ENCODE measurements at regions not wholly inside any gene's neighbourhood (a gene's known extent, or its start where the extent isn't known, plus 50 kb on each side); places are given as distances from the start of the nearest gene placed in this dataset.
"Not testable (repeated sequence)": the region's sequence is repeated elsewhere in the genome, so short reads cannot be mapped to it uniquely, and the experiment has no call there.

DNA sequence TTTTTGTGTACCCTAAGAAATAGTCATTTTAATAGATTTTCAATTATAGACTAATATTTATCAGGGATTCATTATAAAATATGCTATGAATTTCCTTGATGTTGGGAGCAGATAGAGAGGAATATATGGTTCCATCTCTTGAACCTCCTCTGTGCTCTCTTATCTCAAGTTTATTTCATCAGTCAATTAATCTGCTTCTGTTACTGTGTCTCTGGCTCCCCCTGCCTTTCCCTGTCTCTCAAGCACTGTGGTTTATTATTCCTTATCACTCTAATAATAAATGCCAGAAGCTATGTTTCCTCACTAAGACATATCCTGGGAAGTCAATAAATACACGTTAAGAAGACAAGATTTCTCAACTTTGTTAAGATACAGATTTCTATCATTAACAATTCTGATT lies 141.5 kb downstream of the SYT15 start:
- not testable (repeated sequence) for H2BK20ac ChIP-seq (ENCODE audit: low read depth, low read length, poor library complexity, severe bottlenecking)
- no CpG with 5 or more reads among the region's 1 CpG for WGBS (ENCODE audit: extremely low coverage, insufficient read length, low lambda C conversion rate)

More for the DNA sequence above, 141.5 kb downstream of the SYT15 start:
- not testable (repeated sequence) for H3K9me3 ChIP-seq (ENCODE audit: control insufficient read depth, low read depth, low read length); H3K9me3 Mint-ChIP-seq; H4K91ac ChIP-seq (ENCODE audit: insufficient read length, low read depth, low read length); H2BK5ac ChIP-seq (ENCODE audit: insufficient read length, low read length); H3K56ac ChIP-seq (ENCODE audit: insufficient read length, low read depth, low read length); H3K14ac ChIP-seq (ENCODE audit: insufficient read depth, low read length); H3K9ac ChIP-seq (ENCODE audit: extremely low read depth, insufficient read length, low read length); H3K23ac ChIP-seq (ENCODE audit: insufficient read length, low read depth, low read length); H3K27me3 Mint-ChIP-seq (ENCODE audit: low read depth); H3K23me2 ChIP-seq (ENCODE audit: insufficient read length, low read depth, low read length, poor library complexity, severe bottlenecking); H3K27ac Mint-ChIP-seq; H2BK15ac ChIP-seq (ENCODE audit: low read depth, low read length); H3K79me1 ChIP-seq (ENCODE audit: insufficient read depth, low read depth, low read length, poor library complexity, severe bottlenecking); H4K20me1 ChIP-seq (ENCODE audit: control insufficient read depth, insufficient read depth, insufficient read length); H3K4me2 ChIP-seq (ENCODE audit: insufficient read depth, insufficient read length, low read length); H3K27ac ChIP-seq (ENCODE audit: insufficient read length, low read depth, low read length); H3K27me3 ChIP-seq (ENCODE audit: insufficient read depth, low read length); H2BK120ac ChIP-seq (ENCODE audit: low read depth, low read length, poor library complexity, severe bottlenecking); H3K79me2 ChIP-seq (ENCODE audit: insufficient read depth, low read length); H3K18ac ChIP-seq (ENCODE audit: insufficient read length, low read depth, low read length); H2BK12ac ChIP-seq (ENCODE audit: insufficient read length, low read depth, low read length); H4K5ac ChIP-seq (ENCODE audit: insufficient read length, low read depth, low read length); H3K4me1 ChIP-seq (ENCODE audit: insufficient read depth, low read length); H2AK5ac ChIP-seq (ENCODE audit: insufficient read length, low read length); H3T11ph ChIP-seq (ENCODE audit: low read length); H3K4me3 Mint-ChIP-seq; H3K4ac ChIP-seq (ENCODE audit: low read depth, low read length); H4K8ac ChIP-seq (replicated peaks; ENCODE audit: insufficient read length, low read depth, low read length); H3K36me3 Mint-ChIP-seq (ENCODE audit: insufficient read depth in 1 of 3, low read depth in 3 of 3); H2AFZ ChIP-seq (ENCODE audit: low read length); H3K4me1 Mint-ChIP-seq
- TF ChIP-seq, protein P1, sequence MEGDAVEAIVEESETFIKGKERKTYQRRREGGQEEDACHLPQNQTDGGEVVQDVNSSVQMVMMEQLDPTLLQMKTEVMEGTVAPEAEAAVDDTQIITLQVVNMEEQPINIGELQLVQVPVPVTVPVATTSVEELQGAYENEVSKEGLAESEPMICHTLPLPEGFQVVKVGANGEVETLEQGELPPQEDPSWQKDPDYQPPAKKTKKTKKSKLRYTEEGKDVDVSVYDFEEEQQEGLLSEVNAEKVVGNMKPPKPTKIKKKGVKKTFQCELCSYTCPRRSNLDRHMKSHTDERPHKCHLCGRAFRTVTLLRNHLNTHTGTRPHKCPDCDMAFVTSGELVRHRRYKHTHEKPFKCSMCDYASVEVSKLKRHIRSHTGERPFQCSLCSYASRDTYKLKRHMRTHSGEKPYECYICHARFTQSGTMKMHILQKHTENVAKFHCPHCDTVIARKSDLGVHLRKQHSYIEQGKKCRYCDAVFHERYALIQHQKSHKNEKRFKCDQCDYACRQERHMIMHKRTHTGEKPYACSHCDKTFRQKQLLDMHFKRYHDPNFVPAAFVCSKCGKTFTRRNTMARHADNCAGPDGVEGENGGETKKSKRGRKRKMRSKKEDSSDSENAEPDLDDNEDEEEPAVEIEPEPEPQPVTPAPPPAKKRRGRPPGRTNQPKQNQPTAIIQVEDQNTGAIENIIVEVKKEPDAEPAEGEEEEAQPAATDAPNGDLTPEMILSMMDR (conservative IDR thresholded peaks at IDR 0.05), result peak; percentile 53
- peak; percentile 22 for DNase-seq
